OCI-LY3 (cell line): ENCODE measurements at regions not wholly inside any gene's neighbourhood (a gene's known extent, or its start where the extent isn't known, plus 50 kb on each side); places are given as distances from the start of the nearest gene placed in this dataset.

ENCODE experiments used
- H2AFZ ChIP-seq: fragments of 200-600, 300-600 bp; shearing (Covaris generic); 2 replicates; pipeline ENCODE4 v1.6.0; 2014; ENCODE audit warnings: antibody characterized with exemption, low read depth, low read length
- H3K27ac ChIP-seq: fragments of 200-600, 300-600 bp; sonication (generic); 2 replicates; pipeline ENCODE4 v1.5.1; 2014; ENCODE audit warnings: mild to moderate bottlenecking, low read length, moderate library complexity, mixed read lengths
- H3K27me3 ChIP-seq: fragments of 200-600, 300-600 bp; sonication (generic); 2 replicates; pipeline ENCODE4 v1.6.1; 2014; ENCODE audit warnings: low read depth, low read length, mixed read lengths
- H3K36me3 ChIP-seq: fragments of 200-600, 300-600 bp; sonication (generic); replicated peaks from 2 replicates; pipeline ENCODE3; 2014; ENCODE audit warnings: low read depth, low read length, mixed read lengths
- H3K4me1 ChIP-seq: fragments of 300-600, 200-600 bp; sonication (generic); 2 replicates; pipeline ENCODE4 v1.6.1; 2014; ENCODE audit warnings: low read length, mixed read lengths
- H3K4me2 ChIP-seq: fragments of 200-600, 300-600 bp; sonication (generic); 2 replicates; pipeline ENCODE4 v1.6.1; 2014; ENCODE audit warnings: low read length, mixed read lengths
- H3K4me3 ChIP-seq: fragments of 300-600, 200-600 bp; sonication (generic); 2 replicates; pipeline ENCODE4 v1.5.1; 2014; ENCODE audit warnings: antibody characterized with exemption, mild to moderate bottlenecking, low read length, moderate library complexity
- H3K79me2 ChIP-seq: fragments of 300-600, 200-600 bp; shearing (Covaris generic); 2 replicates; pipeline ENCODE4 v1.6.1; 2014; ENCODE audit warnings: mild to moderate bottlenecking, low read length, mixed read lengths
- H3K9ac ChIP-seq: fragments of 300-600, 200-600 bp; shearing (Covaris generic); 2 replicates; pipeline ENCODE4 v1.6.0; 2014; ENCODE audit warnings: mild to moderate bottlenecking, low read length, moderate library complexity
- H3K9me3 ChIP-seq: fragments of 200-600, 300-600 bp; shearing (Covaris generic); 2 replicates; pipeline ENCODE4 v1.6.1; 2014; ENCODE audit warnings: low read length, mixed read lengths; ENCODE audit not compliant: insufficient read depth
- H4K20me1 ChIP-seq: fragments of 200-600, 300-600 bp; sonication (generic); 2 replicates; pipeline ENCODE4 v1.6.1; 2016; ENCODE audit warnings: low read length, mixed read lengths; ENCODE audit not compliant: insufficient read depth
- EZH2phosphoT487 ChIP-seq: fragments of 200-600 bp; shearing (Covaris generic); IDR thresholded peaks from 2 replicates; pipeline ENCODE4 v1.6.1; 2018; ENCODE audit warnings: antibody characterized with exemption, mixed run types, low read depth

GRCh38 chr9:119114681-119115080 lies 254.6 kb downstream of the BRINP1 start:
- H3K27ac ChIP-seq: no peak overlapping the region
- no peak for TF ChIP-seq EZH2phosphoT487
- H3K4me1 ChIP-seq: no peaks in the 10 kb centered on the region
- no peaks in the 10 kb centered on the region for H3K36me3 ChIP-seq
- no peak overlapping the region for H2AFZ ChIP-seq
- H3K9ac ChIP-seq: no peak overlapping the region
- H4K20me1 ChIP-seq: no peaks in the 10 kb centered on the region
- H3K79me2 ChIP-seq: no peaks in the 10 kb centered on the region
- H3K9me3 ChIP-seq: no peaks in the 10 kb centered on the region
- H3K27me3 ChIP-seq: no peaks in the 10 kb centered on the region
- no peak overlapping the region for H3K4me2 ChIP-seq
- no peak overlapping the region for H3K4me3 ChIP-seq
